Right lobe of liver (tissue), 6 donors: ENCODE measurements at regions not wholly inside any gene's neighbourhood (a gene's known extent, or its start where the extent isn't known, plus 50 kb on each side); places are given as distances from the start of the nearest gene placed in this dataset.

Experiments
- ATAC-seq, 4 donors: fragments of 200-7000 bp; cut with Tn5 transposase; one replicate each; pipeline ENCODE4 v1.9.1; 2020; ENCODE audit warnings: mild to moderate bottlenecking in 4 of 4, moderate library complexity in 4 of 4
- DNase-seq, 3 donors: peaks; one replicate each; pipeline ENCODE4 v3.0.0-alpha.2; 2020
- H3K27ac ChIP-seq, 3 donors: fragments of 200-600 bp; one replicate each; pipeline ENCODE4 v1.8.0; 2022
- H3K27me3 ChIP-seq, 2 donors: fragments of 200-600 bp; one replicate each; pipeline ENCODE4 v1.8.0; 2022
- H3K36me3 ChIP-seq, 4 donors: fragments of 200-600 bp; sonication (generic) in 1 of 4; one replicate each; pipeline versions ENCODE4 v1.5.1 to v1.8.0; 2017 to 2022; ENCODE audit warnings: control low read depth in 1 of 4
- H3K4me1 ChIP-seq, 4 donors: fragments of 200-600 bp; sonication (generic) in 1 of 4; one replicate each; pipeline versions ENCODE4 v1.5.1 to v1.8.0; 2017 to 2022; ENCODE audit warnings: control low read depth in 1 of 4
- H3K4me3 ChIP-seq, 3 donors: fragments of 200-600 bp; one replicate each; pipeline ENCODE4 v1.8.0; 2022
- H3K9me3 ChIP-seq, 4 donors: fragments of 200-600 bp; sonication (generic) in 1 of 4; one replicate each; pipeline versions ENCODE4 v1.5.1 to v1.8.0; 2017 to 2022; ENCODE audit warnings: control low read depth in 1 of 4
- POLR2A ChIP-seq: fragments of 450-650 bp; IDR thresholded peaks from one replicate; pipeline ENCODE4 v1.6.1; 2017; ENCODE audit warnings: antibody characterized with exemption, mild to moderate bottlenecking
- WGBS: methylation state at CpG from one replicate; pipeline ENCODE4 v1.1.6; 2018; ENCODE audit warnings: low coverage, low lambda C conversion rate; ENCODE audit not compliant: insufficient coverage; ENCODE audit errors: missing lambda C conversion rate; 5-methylcytosine and 5-hydroxymethylcytosine counted together
- intact Hi-C, 2 donors: fragments of 100-400 bp; cut with DNase I; formaldehyde crosslinking; loops; one replicate each; pipeline versions ENCODE4 v1.11.2 to v1.14.1; 2022
- TF ChIP-seq, protein P1 (sequence below), 4 donors: fragments of 200-600 bp in 3 of 4; fragments of 450-650 bp in 1 of 4; IDR thresholded peaks; one replicate each; pipeline versions ENCODE4 v1.5.1 to v1.8.0; 2016 to 2022; ENCODE audit warnings: antibody characterized with exemption in 4 of 4, mild to moderate bottlenecking in 2 of 4
- donor health status: DM: no; HTN: yes; CAD: no.
- donor health status: DM: no; HTN: no; CAD: no.
- donor health status: DM: no; HTN: no; CAD: no.
- donor health status: DM: no; HTN: yes; CAD: no.
- donor health status: DM: no; HTN: yes; CAD: no.

GRCh38 chr12:63090716-63091115 lies 60.3 kb downstream of the AVPR1A start:
- intact Hi-C loops = no loop called here
- Histone ChIP-seq H3K4me3 (no peak overlapping the region), H3K27me3 (no peaks in the 10 kb centered on the region), H3K27ac (no peak overlapping the region), H3K4me1 (peaks cover 0 to 18% (median 3%) of the 10 kb centered on the region in 4 donors), H3K9me3 (no peaks in the 10 kb centered on the region), H3K36me3 (no peaks in the 10 kb centered on the region)
- 69% methylated on average over 4 of the region's 6 CpGs for WGBS
- no peak for TF ChIP-seq POLR2A
- TF ChIP-seq, protein P1, sequence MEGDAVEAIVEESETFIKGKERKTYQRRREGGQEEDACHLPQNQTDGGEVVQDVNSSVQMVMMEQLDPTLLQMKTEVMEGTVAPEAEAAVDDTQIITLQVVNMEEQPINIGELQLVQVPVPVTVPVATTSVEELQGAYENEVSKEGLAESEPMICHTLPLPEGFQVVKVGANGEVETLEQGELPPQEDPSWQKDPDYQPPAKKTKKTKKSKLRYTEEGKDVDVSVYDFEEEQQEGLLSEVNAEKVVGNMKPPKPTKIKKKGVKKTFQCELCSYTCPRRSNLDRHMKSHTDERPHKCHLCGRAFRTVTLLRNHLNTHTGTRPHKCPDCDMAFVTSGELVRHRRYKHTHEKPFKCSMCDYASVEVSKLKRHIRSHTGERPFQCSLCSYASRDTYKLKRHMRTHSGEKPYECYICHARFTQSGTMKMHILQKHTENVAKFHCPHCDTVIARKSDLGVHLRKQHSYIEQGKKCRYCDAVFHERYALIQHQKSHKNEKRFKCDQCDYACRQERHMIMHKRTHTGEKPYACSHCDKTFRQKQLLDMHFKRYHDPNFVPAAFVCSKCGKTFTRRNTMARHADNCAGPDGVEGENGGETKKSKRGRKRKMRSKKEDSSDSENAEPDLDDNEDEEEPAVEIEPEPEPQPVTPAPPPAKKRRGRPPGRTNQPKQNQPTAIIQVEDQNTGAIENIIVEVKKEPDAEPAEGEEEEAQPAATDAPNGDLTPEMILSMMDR (IDR thresholded peaks at IDR 0.05) = no peak
- ATAC-seq (no peak), DNase-seq (no peak)

GRCh38 chr12:63086149-63086915 lies 64.7 kb downstream of the AVPR1A start:
- no peaks in the 10 kb centered on the region for H3K9me3 ChIP-seq
- peak; percentile 83 to 92 (median 89) for DNase-seq
- no peak overlapping the region for H3K4me3 ChIP-seq
- peaks cover 0 to 18% (median 2%) of the 10 kb centered on the region in 4 donors for H3K4me1 ChIP-seq
- no peaks in the 10 kb centered on the region for H3K27me3 ChIP-seq
- H3K27ac ChIP-seq = peak overlapping the region in 2 of 3 donors; percentile 69 to 77
- ATAC-seq = peak; percentile 94 to 99 (median 97)
- no peaks in the 10 kb centered on the region for H3K36me3 ChIP-seq
- no peak for TF ChIP-seq POLR2A
- TF ChIP-seq, protein P1 (IDR thresholded peaks at IDR 0.05) = no peak
- 34% methylated on average over 5 of the region's 7 CpGs for WGBS
- intact Hi-C loops = no loop called here

DNA sequence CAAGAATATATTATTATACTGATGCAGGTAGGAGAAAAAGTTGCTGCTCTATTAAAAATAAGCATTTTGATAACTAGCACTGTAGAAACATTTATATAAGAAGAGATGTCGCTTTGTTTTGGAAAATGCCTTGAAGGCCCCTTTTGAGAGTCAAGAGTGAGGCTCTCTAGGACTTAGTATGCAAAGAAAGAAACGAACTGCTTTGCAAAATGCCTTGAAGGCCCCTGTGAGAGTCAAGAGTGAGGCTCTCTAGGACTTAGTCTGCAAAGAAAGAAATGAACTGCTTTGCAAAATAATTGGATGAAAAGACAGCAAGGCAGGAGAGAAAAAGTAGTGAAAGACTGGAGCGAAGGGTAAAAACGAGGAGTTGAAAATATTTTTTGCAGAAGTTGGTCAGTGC lies 65.9 kb downstream of the AVPR1A start:
- no peak for TF ChIP-seq POLR2A
- TF ChIP-seq, protein P1 (IDR thresholded peaks at IDR 0.05) = no peak
- Histone ChIP-seq H3K36me3 (no peaks in the 10 kb centered on the region), H3K27ac (no peak overlapping the region), H3K27me3 (no peaks in the 10 kb centered on the region), H3K4me3 (no peak overlapping the region), H3K9me3 (no peaks in the 10 kb centered on the region), H3K4me1 (peaks cover 0 to 18% (median 2%) of the 10 kb centered on the region in 4 donors)
- WGBS = 85% methylated on average over 4 of the region's 4 CpGs
- ATAC-seq = no peak
- no peak for DNase-seq
- intact Hi-C loops = no loop called here

GRCh38 chr12:63084501-63084900 lies 66.5 kb downstream of the AVPR1A start:
- ATAC-seq (no peak), DNase-seq (no peak)
- Histone ChIP-seq H3K4me3 (no peak overlapping the region), H3K9me3 (no peaks in the 10 kb centered on the region), H3K27me3 (no peaks in the 10 kb centered on the region), H3K36me3 (no peaks in the 10 kb centered on the region), H3K27ac (no peak overlapping the region), H3K4me1 (peaks cover 0 to 18% (median 2%) of the 10 kb centered on the region in 4 donors)
- intact Hi-C loops = no loop called here
- no peak for TF ChIP-seq POLR2A
- TF ChIP-seq, protein P1 (IDR thresholded peaks at IDR 0.05) = no peak
- 40% methylated on average over 1 of the region's 1 CpG for WGBS
